Stimulated activated CD8-positive, alpha-beta memory T cell treated with anti-CD3 and anti-CD28 coated beads, Interleukin-7, amount 100 ng/mL, for 1 hour (primary cell): ENCODE measurements at regions not wholly inside any gene's neighbourhood (a gene's known extent, or its start where the extent isn't known, plus 50 kb on each side); places are given as distances from the start of the nearest gene placed in this dataset.

Source experiments
- DNase-seq, 2 donors: peaks; one replicate each; pipeline ENCODE4 v3.0.0-alpha.2; 2020; ENCODE audit warnings: low read depth in 2 of 2

- no peak for DNase-seq
Measured at GRCh38 chr15:96075895-96076294, 254.6 kb upstream of the NR2F2 start.

- no peak for DNase-seq
Measured at GRCh38 chr15:96076350-96076749, 254.2 kb upstream of the NR2F2 start.

- DNase-seq = no peak
Measured at GRCh38 chr15:96079041-96079440, 251.5 kb upstream of the NR2F2 start.

- no peak for DNase-seq
Measured at GRCh38 chr15:96079882-96080281, 250.6 kb upstream of the NR2F2 start.

GRCh38 chr15:96086164-96086563 lies 244.3 kb upstream of the NR2F2 start:
- DNase-seq = no peak

GRCh38 chr15:96087180-96087884 lies 243.2 kb upstream of the NR2F2 start:
- DNase-seq = no peak

GRCh38 chr15:96088650-96089049 lies 241.8 kb upstream of the NR2F2 start:
- no peak for DNase-seq

GRCh38 chr15:96089405-96090058 lies 241.0 kb upstream of the NR2F2 start:
- no peak for DNase-seq

GRCh38 chr15:96092186-96092585 lies 238.3 kb upstream of the NR2F2 start:
- DNase-seq = no peak

- no peak for DNase-seq
Measured at GRCh38 chr15:96093063-96093462, 237.4 kb upstream of the NR2F2 start.

- no peak for DNase-seq
Measured at GRCh38 chr15:96097661-96098060, 232.8 kb upstream of the NR2F2 start.

- no peak for DNase-seq
Measured at GRCh38 chr15:96102631-96103030, 227.9 kb upstream of the NR2F2 start.

- DNase-seq = no peak
Measured at GRCh38 chr15:96106181-96106580, 224.3 kb upstream of the NR2F2 start.

- DNase-seq = no peak
Measured at GRCh38 chr15:96106628-96107027, 223.9 kb upstream of the NR2F2 start.

GRCh38 chr15:96107916-96108315 lies 222.6 kb upstream of the NR2F2 start:
- no peak for DNase-seq

GRCh38 chr15:96108405-96108804 lies 222.1 kb upstream of the NR2F2 start:
- no peak for DNase-seq

- no peak for DNase-seq
Measured at GRCh38 chr15:96109820-96110219, 220.7 kb upstream of the NR2F2 start.

- DNase-seq = no peak
Measured at GRCh38 chr15:96112018-96112417, 218.5 kb upstream of the NR2F2 start.

- no peak for DNase-seq
Measured at GRCh38 chr15:96115642-96116041, 214.9 kb upstream of the NR2F2 start.

GRCh38 chr15:96117270-96117669 lies 213.2 kb upstream of the NR2F2 start:
- no peak for DNase-seq

- DNase-seq = no peak
Measured at GRCh38 chr15:96119734-96120133, 210.8 kb upstream of the NR2F2 start.

GRCh38 chr15:96121086-96121920 lies 209.2 kb upstream of the NR2F2 start:
- no peak for DNase-seq
